Suprapubic skin (tissue), 4 donors: ENCODE measurements at regions not wholly inside any gene's neighbourhood (a gene's known extent, or its start where the extent isn't known, plus 50 kb on each side); places are given as distances from the start of the nearest gene placed in this dataset.

Experiments
- CTCF ChIP-seq, 2 donors: fragments of 200-600 bp in 1 of 2; fragments of 450-650 bp in 1 of 2; sonication (generic) in 1 of 2; IDR thresholded peaks; one replicate each; pipeline ENCODE4 v1.5.1; 2016 to 2019; ENCODE audit warnings: antibody characterized with exemption in 2 of 2, mild to moderate bottlenecking in 1 of 2, moderate library complexity in 1 of 2
- EP300 ChIP-seq: sonication (generic); formaldehyde crosslinking; IDR thresholded peaks from one replicate; pipeline ENCODE4 v1.6.1; 2017; ENCODE audit warnings: antibody characterized with exemption
- POLR2A ChIP-seq, 2 donors: fragments of 450-650 bp; IDR thresholded peaks; one replicate each; pipeline ENCODE4 v1.6.1; 2017; ENCODE audit warnings: antibody characterized with exemption in 2 of 2, mild to moderate bottlenecking in 2 of 2, moderate library complexity in 2 of 2
- POLR2AphosphoS5 ChIP-seq, 3 donors: sonication (generic); formaldehyde crosslinking; IDR thresholded peaks; one replicate each; pipeline ENCODE4 v1.6.1; 2017; ENCODE audit warnings: antibody characterized with exemption in 3 of 3

GRCh38 chr1:96073100-96073499 is 648.5 kb upstream of the PTBP2 start:
- no peak for TF ChIP-seq CTCF (IDR thresholded peaks at IDR 0.05)
- TF ChIP-seq POLR2A (IDR thresholded peaks at IDR 0.05): no peak
- TF ChIP-seq POLR2AphosphoS5 (IDR thresholded peaks at IDR 0.05): no peak
- no peak for TF ChIP-seq EP300
